Nephron (organoid): ENCODE measurements at regions not wholly inside any gene's neighbourhood (a gene's known extent, or its start where the extent isn't known, plus 50 kb on each side); places are given as distances from the start of the nearest gene placed in this dataset.

ENCODE experiments used
- H3K27ac Mint-ChIP-seq, 3 experiments: 2 replicates each; pipeline ENCODE4 v1.8.0; 2020; ENCODE audit warnings: mixed read lengths in 3 of 3, mild to moderate bottlenecking in 2 of 3, moderate library complexity in 1 of 3
- H3K27me3 Mint-ChIP-seq: 2 replicates; pipeline ENCODE4 v1.8.0; 2021; ENCODE audit warnings: low read depth, mild to moderate bottlenecking, moderate library complexity, mixed read lengths
- H3K36me3 Mint-ChIP-seq: 2 replicates; pipeline ENCODE4 v1.8.0; 2020; ENCODE audit warnings: low read depth, mixed read lengths
- H3K4me1 Mint-ChIP-seq: 2 replicates; pipeline ENCODE4 v1.8.0; 2020; ENCODE audit warnings: mixed read lengths
- H3K4me3 Mint-ChIP-seq, 3 experiments: 2 replicates each; pipeline ENCODE4 v1.8.0; 2020; ENCODE audit warnings: mild to moderate bottlenecking in 3 of 3, mixed read lengths in 3 of 3, moderate library complexity in 2 of 3
- H3K9me3 Mint-ChIP-seq: 2 replicates; pipeline ENCODE4 v1.8.0; 2020; ENCODE audit warnings: mixed read lengths
- TF ChIP-seq, protein P1 (sequence below), 3 experiments: fragments of 200-600 bp; sonication (generic); IDR thresholded peaks; one replicate each; pipeline ENCODE4 v1.5.0; 2021; ENCODE audit warnings: antibody characterized with exemption in 3 of 3; ENCODE audit not compliant: unreplicated experiment in 3 of 3

- H3K27ac Mint-ChIP-seq = no peak overlapping the region
- no peaks in the 10 kb centered on the region for H3K27me3 Mint-ChIP-seq
- no peaks in the 10 kb centered on the region for H3K4me1 Mint-ChIP-seq
- TF ChIP-seq, protein P1, sequence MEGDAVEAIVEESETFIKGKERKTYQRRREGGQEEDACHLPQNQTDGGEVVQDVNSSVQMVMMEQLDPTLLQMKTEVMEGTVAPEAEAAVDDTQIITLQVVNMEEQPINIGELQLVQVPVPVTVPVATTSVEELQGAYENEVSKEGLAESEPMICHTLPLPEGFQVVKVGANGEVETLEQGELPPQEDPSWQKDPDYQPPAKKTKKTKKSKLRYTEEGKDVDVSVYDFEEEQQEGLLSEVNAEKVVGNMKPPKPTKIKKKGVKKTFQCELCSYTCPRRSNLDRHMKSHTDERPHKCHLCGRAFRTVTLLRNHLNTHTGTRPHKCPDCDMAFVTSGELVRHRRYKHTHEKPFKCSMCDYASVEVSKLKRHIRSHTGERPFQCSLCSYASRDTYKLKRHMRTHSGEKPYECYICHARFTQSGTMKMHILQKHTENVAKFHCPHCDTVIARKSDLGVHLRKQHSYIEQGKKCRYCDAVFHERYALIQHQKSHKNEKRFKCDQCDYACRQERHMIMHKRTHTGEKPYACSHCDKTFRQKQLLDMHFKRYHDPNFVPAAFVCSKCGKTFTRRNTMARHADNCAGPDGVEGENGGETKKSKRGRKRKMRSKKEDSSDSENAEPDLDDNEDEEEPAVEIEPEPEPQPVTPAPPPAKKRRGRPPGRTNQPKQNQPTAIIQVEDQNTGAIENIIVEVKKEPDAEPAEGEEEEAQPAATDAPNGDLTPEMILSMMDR (IDR thresholded peaks at IDR 0.05; ENCODE audit: unreplicated experiment in 3 of 3) = no peak
- H3K9me3 Mint-ChIP-seq = no peaks in the 10 kb centered on the region
- no peak overlapping the region for H3K4me3 Mint-ChIP-seq
- no peaks in the 10 kb centered on the region for H3K36me3 Mint-ChIP-seq
Observed at GRCh38 chr7:110205899-110206298, 885.0 kb upstream of the LRRN3 start.

DNA sequence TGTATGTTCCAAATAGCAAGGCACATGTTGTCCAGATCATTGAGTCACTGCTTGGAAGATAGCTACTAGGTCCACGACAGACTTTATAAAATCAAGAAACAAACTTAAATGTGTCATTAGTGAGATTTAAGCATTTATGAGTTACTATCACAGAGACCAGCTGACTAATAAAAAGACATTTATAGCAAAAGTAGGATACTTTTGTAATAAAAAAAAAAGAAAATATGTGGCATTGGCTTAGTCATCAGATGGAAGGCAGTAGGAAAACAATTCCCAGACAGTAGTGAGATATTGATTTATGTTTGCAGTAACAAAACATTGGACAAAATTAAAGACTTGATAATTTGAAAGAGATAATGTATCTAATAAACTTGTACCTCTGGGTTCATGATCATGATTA lies 881.0 kb upstream of the LRRN3 start:
- peaks cover 4% of the 10 kb centered on the region for H3K27me3 Mint-ChIP-seq
- H3K27ac Mint-ChIP-seq = no peak overlapping the region
- no peak overlapping the region for H3K4me3 Mint-ChIP-seq
- TF ChIP-seq, protein P1 (IDR thresholded peaks at IDR 0.05; ENCODE audit: unreplicated experiment in 3 of 3) = no peak
- no peaks in the 10 kb centered on the region for H3K36me3 Mint-ChIP-seq
- peaks cover 10% of the 10 kb centered on the region for H3K9me3 Mint-ChIP-seq
- H3K4me1 Mint-ChIP-seq = no peaks in the 10 kb centered on the region

DNA sequence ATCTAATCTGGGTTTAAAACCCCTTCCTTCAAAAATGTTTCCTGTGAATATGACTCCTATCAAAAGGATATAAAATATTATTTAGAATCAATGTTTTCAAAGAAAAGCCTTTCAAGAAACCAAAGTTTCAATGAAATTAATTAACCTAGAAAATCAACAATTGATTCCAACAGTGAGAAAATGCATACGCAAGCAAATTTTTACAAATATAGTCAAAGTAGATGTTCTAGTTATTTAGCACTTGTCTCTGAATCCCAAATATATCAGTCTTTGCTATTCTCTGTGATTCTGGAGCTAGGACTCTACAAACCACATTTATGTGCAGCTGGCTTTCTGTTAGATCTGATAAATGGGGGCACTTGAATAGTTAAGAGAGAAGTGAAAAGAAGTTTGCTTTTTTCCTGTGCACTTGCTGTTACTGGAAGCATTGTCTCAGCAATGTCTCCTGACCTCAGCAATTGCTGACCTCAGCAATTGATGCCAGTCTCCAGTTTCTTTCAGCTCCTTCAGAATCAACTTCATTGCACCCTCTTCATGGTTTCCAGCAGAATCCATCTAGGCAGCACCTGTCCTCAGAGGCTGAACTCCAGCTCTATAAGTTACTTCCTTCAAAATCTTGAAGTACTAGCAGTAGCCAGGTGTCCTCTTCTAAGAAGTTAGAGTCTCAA lies 879.9 kb upstream of the LRRN3 start:
- H3K4me1 Mint-ChIP-seq = no peaks in the 10 kb centered on the region
- H3K27ac Mint-ChIP-seq = no peak overlapping the region
- TF ChIP-seq, protein P1 (IDR thresholded peaks at IDR 0.05; ENCODE audit: unreplicated experiment in 3 of 3) = no peak
- peaks cover 13% of the 10 kb centered on the region for H3K9me3 Mint-ChIP-seq
- H3K4me3 Mint-ChIP-seq = no peak overlapping the region
- H3K36me3 Mint-ChIP-seq = no peaks in the 10 kb centered on the region
- peaks cover 4% of the 10 kb centered on the region for H3K27me3 Mint-ChIP-seq

DNA sequence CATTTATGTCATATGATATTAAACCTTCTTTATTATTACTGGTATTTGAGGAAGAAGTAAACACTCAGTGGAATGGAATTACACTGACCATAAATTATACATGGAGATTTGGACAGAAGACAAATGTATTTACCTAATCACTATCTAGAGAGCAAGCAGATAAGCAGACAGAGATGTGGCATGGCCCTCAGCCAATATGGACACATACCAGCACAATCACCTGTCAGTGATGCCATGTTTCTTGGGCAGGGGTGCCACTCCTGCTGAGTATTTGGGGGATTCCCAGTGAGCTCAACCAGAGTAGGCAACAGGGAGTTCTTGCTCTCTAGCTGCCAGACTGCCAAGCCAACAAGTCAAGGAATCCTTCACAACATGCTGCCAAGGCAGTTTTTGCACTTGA lies 866.3 kb upstream of the LRRN3 start:
- H3K4me3 Mint-ChIP-seq = no peak overlapping the region
- no peaks in the 10 kb centered on the region for H3K27me3 Mint-ChIP-seq
- no peaks in the 10 kb centered on the region for H3K4me1 Mint-ChIP-seq
- H3K27ac Mint-ChIP-seq = no peak overlapping the region
- no peaks in the 10 kb centered on the region for H3K36me3 Mint-ChIP-seq
- no peaks in the 10 kb centered on the region for H3K9me3 Mint-ChIP-seq
- TF ChIP-seq, protein P1 (IDR thresholded peaks at IDR 0.05; ENCODE audit: unreplicated experiment in 3 of 3) = no peak

DNA sequence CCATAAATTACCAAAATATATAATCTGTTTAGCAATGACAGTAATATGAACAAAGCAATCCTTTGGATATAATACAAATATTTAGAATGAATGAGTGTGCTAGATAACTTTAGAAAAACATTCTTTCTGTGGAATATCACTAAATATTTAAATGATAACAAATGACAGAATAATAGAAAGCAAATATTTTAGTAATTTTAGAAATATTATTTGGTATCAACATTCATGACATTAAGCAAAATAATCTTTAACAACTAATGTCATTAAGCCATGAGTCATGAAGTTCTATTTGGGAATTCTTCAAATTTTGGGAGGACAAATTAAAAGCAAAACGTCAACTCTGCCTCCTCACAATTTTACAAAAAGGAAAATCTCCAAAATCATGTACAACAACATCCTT lies 844.8 kb upstream of the LRRN3 start:
- no peak overlapping the region for H3K4me3 Mint-ChIP-seq
- no peaks in the 10 kb centered on the region for H3K27me3 Mint-ChIP-seq
- H3K9me3 Mint-ChIP-seq = no peaks in the 10 kb centered on the region
- TF ChIP-seq, protein P1 (IDR thresholded peaks at IDR 0.05; ENCODE audit: unreplicated experiment in 3 of 3) = no peak
- H3K4me1 Mint-ChIP-seq = no peaks in the 10 kb centered on the region
- H3K27ac Mint-ChIP-seq = no peak overlapping the region
- H3K36me3 Mint-ChIP-seq = no peaks in the 10 kb centered on the region

GRCh38 chr7:110253093-110253492 lies 837.8 kb upstream of the LRRN3 start:
- no peaks in the 10 kb centered on the region for H3K9me3 Mint-ChIP-seq
- TF ChIP-seq, protein P1 (IDR thresholded peaks at IDR 0.05; ENCODE audit: unreplicated experiment in 3 of 3) = no peak
- H3K27ac Mint-ChIP-seq = peak overlapping the region in 1 of 3 experiments; percentile 39
- H3K27me3 Mint-ChIP-seq = no peaks in the 10 kb centered on the region
- peaks cover 20% of the 10 kb centered on the region for H3K4me1 Mint-ChIP-seq
- H3K36me3 Mint-ChIP-seq = no peaks in the 10 kb centered on the region
- no peak overlapping the region for H3K4me3 Mint-ChIP-seq
